HG03469 (cell line): ENCODE measurements at regions not wholly inside any gene's neighbourhood (a gene's known extent, or its start where the extent isn't known, plus 50 kb on each side); places are given as distances from the start of the nearest gene placed in this dataset.
A peak's percentile ranks its signal among the peaks of the same experiment; 100 is the strongest.

Source experiments
- ATAC-seq: cut with Tn5 transposase; IDR thresholded peaks from one replicate; pipeline ENCODE4 v1.9.1; 2021; ENCODE audit warnings: mild to moderate bottlenecking, moderate library complexity, moderate number of reproducible peaks; ENCODE audit not compliant: unreplicated experiment

DNA sequence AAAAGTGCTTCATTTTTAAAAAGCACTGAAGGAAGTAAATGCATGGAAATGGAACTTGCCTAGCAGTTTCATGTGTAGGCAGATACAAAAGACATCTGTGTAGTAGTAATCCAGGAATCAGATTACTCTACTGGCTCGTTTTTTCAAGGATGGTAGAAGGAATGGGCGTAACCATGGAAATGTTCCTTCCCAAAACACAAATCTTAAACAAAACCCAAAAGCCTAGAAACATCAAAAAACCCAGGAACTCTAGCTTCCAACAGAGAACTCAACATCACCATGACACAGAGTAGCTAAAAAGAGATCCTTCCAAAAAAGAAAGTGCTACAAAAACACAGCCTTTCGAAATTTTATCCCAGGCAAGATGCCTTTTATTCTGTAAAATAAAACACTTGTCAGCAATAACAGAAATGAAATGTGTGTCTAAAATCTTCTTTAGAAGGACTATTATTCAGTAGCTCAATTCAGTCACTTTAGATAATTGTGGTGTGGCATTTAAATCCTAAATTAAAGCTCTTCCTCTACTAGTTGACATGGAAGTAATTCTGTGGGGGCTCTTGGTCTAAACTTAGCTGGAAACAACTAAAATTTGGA is 81.7 kb downstream of the FAM217A start:
- no peak for ATAC-seq

DNA sequence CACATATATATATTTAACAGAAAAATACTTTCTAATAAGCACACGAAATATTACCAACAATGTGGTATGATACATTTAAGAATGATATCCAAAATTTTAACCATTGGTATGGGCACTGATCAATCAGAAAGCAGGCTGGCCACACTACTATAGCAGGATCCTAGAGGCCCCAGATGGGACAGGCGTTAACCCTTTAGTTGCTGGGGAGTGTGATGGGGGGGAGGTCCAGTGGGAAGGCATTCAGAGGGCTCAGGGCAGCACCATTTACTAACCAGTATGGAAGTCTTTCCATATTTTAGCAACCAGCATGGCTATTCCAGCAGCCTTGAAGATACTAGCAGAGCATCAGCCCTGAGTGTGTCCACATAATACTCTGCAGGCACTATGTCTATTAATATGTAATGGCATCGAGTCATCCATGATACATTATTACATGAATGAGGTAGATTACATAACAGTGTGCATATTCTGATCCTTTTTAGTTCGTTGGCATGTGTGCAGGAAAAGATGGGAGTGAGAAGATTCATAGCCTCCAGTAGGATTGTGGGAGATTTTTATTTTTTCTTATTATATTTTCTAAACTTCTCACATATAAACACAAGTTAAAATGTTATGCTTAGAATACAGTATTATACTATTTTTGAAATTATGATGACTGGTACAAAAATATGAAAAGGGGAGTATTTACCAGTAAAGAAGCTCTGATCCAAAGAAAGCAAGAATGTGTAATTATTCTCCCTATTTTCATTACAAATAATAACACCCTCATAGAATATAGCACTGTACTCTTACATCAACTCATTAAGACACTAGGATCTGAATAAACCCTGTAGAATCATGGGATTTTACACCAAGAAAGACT is 78.9 kb downstream of the FAM217A start:
- ATAC-seq = no peak

DNA sequence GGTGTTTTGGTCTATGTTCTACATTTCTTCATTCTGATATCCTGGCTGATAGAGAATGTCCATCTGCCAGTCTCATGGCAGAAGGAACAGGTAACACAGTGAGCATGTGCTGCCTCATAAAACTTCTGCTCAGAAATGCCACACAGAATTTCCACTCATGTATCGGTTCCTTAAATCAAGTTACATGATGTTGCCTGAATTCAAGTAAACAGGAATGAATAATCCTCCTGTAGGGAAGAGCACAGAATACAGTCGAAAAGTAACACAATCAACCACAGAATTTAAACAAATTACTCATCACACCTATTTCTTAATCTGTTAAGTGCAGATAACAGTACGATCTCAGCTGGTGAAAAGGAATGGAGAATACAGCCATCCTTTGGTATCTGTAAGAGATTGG is 74.7 kb downstream of the FAM217A start:
- ATAC-seq = no peak

DNA sequence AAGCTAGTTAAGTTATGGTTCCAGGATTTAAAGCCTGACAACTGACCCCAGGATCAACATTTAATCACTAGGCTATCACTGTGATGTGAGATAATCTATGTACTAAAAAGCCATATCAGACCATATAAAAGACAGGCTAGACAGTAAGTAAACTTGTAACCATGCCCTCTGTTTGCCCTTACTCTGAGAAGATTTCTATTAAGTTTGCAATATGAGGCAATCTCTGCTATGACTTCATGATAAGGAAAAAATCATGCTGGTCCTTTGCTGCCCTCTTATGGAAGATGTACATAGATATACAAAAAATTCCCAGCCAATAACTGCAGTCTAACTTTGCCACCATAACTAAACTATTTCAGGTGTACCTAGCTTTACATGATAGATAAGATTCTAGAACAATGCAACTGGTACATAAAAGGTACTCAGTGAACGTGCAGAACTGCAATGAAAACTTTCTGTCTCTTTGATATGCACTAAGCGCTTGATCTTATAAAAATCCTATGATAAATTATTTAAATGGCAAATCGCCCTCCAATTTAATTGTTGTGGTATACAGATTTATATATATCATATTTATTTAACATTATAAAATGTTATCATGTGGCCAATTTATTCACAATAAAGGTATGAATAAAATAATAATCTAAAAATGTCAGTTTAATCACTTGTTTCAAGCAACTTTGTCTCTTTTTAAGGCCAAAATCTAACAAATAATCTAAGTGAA is 70.5 kb downstream of the FAM217A start:
- ATAC-seq = no peak

DNA sequence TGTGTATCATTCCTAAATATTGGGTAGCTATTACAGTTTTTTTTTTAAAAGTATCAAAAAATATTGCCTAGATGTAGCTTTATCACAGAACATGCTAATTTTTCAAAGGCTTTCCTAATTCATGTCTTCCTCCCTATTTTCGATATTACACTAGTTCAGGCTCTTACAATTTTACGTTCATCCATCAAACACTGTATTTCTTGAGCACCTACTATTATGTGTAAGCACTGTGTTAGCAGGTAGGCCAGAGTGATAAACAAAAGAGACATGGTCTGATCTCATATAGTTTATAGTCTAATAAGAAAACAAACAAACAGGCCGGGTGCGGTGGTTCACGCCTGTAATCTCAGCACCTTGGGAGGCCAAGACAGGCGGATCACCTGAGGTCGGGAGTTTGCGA is 69.5 kb downstream of the FAM217A start:
- no peak for ATAC-seq

DNA sequence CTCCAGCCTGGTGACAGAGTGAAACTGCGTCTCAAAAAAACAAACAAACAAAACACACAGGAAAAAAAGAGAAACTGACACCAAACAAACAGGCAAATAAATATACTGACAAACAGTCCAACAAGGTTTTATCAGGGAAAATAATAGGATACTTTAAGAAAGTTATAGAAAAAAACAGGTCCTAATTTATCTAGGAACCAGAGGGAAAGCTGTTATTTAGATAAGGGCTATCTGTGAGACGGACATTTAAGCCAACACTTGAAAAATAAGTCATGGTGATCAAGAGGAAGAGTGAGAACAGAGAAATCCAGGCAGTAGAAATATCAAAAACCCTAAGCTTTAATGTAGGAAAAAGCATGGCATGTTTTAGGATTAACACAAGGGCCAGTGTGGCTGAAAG is 68.9 kb downstream of the FAM217A start:
- ATAC-seq = no peak

DNA sequence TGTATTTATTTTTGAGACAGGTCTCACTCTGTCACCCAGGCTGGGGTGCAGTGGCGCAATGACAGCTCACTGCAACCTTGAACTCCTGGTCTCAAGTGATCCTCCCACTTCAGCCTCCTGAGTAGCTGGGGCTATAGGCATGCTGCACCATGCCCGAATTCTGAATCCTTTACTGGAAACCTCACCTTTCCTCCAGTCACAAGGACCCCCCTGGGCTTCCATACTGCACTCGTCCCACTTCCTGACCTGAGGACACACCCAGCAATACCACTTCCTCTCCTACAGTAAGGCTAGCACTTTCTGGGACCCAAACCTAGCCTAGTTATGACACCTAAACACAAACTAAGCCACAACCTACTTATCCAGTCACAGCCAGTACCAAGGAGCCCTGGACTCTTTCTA is 68.2 kb downstream of the FAM217A start:
- ATAC-seq = no peak

DNA sequence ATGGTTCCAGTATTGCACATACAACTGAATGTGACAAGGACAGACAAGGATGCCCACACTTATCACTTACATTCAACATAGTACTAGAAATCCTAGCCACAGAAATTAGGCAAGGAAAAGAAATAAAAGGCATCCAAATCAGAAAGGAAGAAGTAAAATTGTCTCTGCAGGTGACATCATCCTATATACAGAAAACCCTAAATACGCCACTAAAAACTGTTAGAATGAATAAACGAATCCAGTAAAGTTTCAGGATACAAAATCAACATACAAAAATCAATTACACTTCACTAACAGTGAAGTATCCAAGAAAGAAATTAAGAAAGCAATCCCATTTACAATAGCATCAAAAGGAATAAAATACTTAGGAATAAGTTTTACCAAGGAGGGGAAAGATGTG is 66.1 kb downstream of the FAM217A start:
- ATAC-seq = no peak

DNA sequence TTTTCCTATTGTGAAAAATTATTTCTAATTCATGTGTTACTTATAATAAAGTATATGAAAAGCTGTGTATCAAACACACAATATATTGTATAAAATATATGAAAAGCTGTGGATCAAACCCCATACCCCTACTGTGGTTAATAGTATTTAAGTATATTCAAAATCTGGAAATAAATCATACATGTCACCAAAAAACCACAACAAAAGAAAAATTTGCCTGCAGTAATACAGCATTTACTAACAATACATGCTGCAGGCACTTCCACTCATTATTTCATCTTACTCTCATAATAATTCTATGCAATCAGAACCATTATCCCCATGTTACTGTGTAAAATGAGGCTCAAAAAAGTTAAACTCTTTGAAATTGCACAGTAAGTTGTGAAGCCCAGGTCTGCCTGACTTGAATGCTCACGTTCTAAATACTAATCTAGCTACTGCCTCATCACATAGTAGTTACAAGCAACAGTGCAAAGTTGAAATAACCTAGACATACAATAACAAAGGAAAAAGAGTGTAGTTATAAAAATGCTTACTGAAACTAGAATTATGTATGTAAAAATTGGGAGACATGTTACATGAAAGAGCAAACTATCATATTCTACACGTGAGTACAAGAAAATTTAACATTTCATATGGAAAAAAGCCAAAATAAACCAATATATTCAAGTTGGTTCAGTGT is 61.7 kb downstream of the FAM217A start:
- ATAC-seq = no peak

DNA sequence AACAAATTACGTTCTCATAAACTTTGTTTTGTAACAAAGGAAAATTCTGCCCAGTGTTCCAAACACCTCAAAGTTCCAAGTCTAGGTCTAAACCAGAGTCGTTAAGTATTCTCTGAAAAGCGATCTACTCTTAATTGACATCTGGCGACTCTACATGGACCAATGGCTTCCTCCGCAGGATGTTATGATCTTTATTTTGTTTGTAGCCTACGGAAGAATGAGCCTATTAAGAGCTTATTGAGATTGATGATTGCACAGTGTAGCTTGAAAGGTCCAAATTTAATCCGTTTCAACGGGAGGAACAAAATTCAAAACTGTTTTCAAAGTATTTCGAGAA is 61.1 kb downstream of the FAM217A start:
- no peak for ATAC-seq

DNA sequence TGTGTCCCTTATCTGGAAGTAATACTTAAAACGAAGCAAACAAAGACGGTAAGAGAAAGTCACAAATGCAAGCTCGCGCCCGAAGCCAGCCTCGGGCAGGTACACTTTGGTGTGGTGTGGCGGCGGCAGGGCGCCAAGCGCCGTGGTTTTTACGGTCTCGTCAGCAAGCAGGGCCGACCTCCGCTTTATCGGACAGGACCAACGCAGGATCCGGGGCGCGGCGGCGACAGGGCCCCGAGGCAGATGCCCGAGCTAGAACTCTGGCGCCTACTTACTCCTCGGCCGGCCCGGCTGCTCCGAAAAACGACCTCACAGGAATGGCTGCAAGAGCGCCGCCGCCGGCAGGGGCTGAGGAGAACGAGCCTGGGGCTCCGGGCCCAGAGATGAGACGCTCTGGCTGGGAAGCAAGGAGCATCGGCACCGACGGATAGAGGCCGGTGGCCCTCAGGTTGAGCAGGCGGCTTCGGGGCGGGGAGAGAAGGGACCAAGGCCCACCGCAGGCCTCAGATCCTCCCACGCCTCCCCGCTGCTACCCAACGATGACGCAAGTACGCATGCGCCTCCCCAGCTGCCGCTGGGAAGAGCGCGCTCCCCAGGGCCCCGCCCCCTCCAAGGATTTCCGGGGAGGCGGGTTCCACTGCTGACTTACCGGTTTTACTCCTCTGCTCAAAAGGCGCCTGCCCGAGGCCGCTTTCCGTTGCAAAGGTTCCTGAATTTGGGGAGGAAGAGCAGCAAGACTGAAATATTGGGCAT is 60.6 kb downstream of the FAM217A start:
- ATAC-seq = peak; percentile 50
